EL (cell line): ENCODE measurements at regions not wholly inside any gene's neighbourhood (a gene's known extent, or its start where the extent isn't known, plus 50 kb on each side); places are given as distances from the start of the nearest gene placed in this dataset.
"Not testable (repeated sequence)": the region's sequence is repeated elsewhere in the genome, so short reads cannot be mapped to it uniquely, and the experiment has no call there.

ENCODE experiments used
- DNase-seq: peaks from one replicate; pipeline ENCODE4 v3.0.0-alpha.2; 2016

- no peak for DNase-seq
These were observed 141.2 kb upstream of the ATXN1 start for GRCh38 chr6:16902502-16902901.

- DNase-seq: peak; percentile 63
These were observed 140.5 kb upstream of the ATXN1 start for GRCh38 chr6:16901782-16902181.

- no peak for DNase-seq
These were observed 140.0 kb upstream of the ATXN1 start for GRCh38 chr6:16901306-16901705.

GRCh38 chr6:16898640-16899396 lies 137.6 kb upstream of the ATXN1 start:
- no peak for DNase-seq

- no peak for DNase-seq
These were observed 136.4 kb upstream of the ATXN1 start for GRCh38 chr6:16897669-16898068.

- no peak for DNase-seq
These were observed 133.0 kb upstream of the ATXN1 start for GRCh38 chr6:16894301-16894700.

GRCh38 chr6:16891110-16891509 lies 129.8 kb upstream of the ATXN1 start:
- not testable (repeated sequence) for DNase-seq

GRCh38 chr6:16885411-16886160 lies 124.3 kb upstream of the ATXN1 start:
- DNase-seq: no peak

GRCh38 chr6:16884526-16884925 lies 123.3 kb upstream of the ATXN1 start:
- no peak for DNase-seq

- DNase-seq: peak; percentile 8
These were observed 122.2 kb upstream of the ATXN1 start for GRCh38 chr6:16883414-16883813.

- DNase-seq: no peak
These were observed 121.0 kb upstream of the ATXN1 start for GRCh38 chr6:16882230-16882629.

GRCh38 chr6:16876852-16877251 lies 115.6 kb upstream of the ATXN1 start:
- not testable (repeated sequence) for DNase-seq

GRCh38 chr6:16876201-16876600 lies 114.9 kb upstream of the ATXN1 start:
- DNase-seq: peak; percentile 48

- no peak for DNase-seq
These were observed 112.4 kb upstream of the ATXN1 start for GRCh38 chr6:16873698-16874097.

- no peak for DNase-seq
These were observed 111.4 kb upstream of the ATXN1 start for GRCh38 chr6:16872543-16873235.

GRCh38 chr6:16871047-16871446 lies 109.8 kb upstream of the ATXN1 start:
- DNase-seq: no peak

GRCh38 chr6:16868968-16869367 lies 107.7 kb upstream of the ATXN1 start:
- DNase-seq: peak; percentile 51

GRCh38 chr6:16857969-16858592 lies 96.8 kb upstream of the ATXN1 start:
- DNase-seq: no peak

- DNase-seq: no peak
These were observed 94.2 kb upstream of the ATXN1 start for GRCh38 chr6:16855460-16855859.

- DNase-seq: no peak
These were observed 93.7 kb upstream of the ATXN1 start for GRCh38 chr6:16854986-16855385.

GRCh38 chr6:16852671-16853070 lies 91.4 kb upstream of the ATXN1 start:
- no peak for DNase-seq

- DNase-seq: no peak
These were observed 90.5 kb upstream of the ATXN1 start for GRCh38 chr6:16851758-16852157.

GRCh38 chr6:16851044-16851540 lies 89.8 kb upstream of the ATXN1 start:
- peak; percentile 13 for DNase-seq
